Glomerular endothelial cell (primary cell): ENCODE measurements at regions not wholly inside any gene's neighbourhood (a gene's known extent, or its start where the extent isn't known, plus 50 kb on each side); places are given as distances from the start of the nearest gene placed in this dataset.

ENCODE experiments used
- DNase-seq: peaks from one replicate; pipeline ENCODE4 v3.0.0-alpha.2; 2011; ENCODE audit warnings: low read depth, low spot score; ENCODE audit errors: extremely low read depth

DNA sequence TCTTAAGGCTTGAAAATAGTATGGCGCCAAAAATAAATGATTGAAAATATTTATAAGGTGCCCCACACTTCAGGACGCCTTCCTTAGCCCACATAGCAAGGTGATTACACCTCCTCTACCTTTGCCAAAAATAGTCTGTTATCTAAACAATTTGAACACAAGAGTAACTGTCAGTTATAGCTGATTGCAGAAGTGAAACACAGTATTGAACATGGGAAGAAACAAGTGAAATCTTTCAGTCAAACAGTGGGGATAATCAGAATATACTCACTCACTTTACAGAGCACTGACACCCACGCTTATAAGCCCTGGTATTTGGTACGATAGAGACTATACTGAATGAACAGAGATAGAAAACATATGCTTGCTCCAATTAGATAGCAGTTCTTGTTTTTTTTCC is 203.1 kb downstream of the RAB38 start:
- no peak for DNase-seq

DNA sequence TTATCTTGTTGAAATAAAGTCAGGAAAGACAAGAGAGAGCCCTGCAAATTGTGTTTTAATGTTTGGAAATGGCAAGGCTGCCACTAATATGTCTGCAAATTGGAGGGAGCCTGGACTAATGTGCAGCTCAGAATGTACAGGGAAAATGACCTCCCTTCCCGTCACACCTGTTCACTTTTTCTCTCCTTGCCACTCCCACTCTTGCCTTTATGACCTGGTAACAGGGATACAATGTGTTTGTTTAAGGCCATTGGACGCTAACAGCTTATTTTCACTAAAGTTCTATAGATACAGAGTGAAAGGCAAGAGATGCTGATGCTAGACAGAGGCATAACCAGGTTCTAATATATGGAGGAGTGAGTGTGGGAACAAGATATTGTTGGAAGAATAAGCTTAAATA is 203.9 kb downstream of the RAB38 start:
- no peak for DNase-seq

DNA sequence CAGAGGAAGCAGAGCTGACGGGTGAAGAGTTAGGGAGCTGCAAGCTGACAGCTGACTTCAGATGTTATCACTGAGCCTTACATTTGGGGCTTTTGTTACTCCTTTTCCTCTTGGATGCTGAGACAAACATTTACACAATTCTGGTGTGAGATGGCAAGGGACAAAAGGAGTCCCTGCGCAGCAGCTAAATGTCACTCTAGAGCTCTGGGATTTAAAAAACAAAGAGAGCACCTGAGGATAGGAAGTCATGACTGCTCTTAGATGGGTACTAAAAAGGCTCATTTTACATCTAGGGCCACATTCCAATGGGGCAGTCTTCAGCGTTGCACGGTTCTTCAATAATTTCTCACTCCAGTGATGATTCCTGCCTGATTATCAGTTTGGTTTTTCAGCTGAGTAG is 204.5 kb downstream of the RAB38 start:
- no peak for DNase-seq

DNA sequence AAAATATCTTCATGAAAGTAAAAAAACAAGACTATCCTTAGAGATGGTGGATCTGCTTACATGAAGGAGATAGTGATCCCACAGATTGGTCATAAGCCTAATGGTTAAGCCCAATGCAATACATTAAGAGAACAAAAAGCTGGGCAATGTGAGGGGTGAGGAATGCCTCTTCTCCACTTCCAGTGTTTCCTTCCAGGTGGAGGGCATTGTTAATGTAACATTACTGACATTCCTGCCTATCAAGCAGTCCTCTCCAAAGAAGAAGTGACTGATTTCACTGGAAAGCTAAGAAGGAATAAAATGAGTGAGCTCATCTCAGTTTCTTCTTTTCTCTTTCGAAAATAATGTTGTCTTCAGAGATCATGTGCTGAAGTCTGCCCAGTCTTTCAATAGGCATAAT is 207.8 kb downstream of the RAB38 start:
- DNase-seq: no peak

DNA sequence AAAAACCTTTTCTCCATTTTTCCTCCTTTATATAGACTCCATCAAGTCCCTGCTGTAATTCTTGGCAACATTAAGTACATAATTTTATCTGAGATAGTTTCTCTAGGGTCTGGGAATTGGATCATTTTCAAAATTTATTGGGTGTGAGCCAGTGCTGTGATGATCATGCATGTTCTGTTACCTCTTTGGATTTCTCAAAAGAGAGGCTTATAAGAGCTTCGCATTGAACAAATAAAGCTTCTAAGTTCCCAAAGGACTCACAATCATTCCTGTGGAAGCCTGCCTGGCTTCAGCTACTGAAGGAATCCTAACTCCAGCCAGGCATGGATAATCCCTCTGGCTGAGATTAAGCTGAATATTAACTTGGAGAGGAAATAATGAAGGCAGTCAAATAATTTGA is 208.5 kb downstream of the RAB38 start:
- DNase-seq: no peak

DNA sequence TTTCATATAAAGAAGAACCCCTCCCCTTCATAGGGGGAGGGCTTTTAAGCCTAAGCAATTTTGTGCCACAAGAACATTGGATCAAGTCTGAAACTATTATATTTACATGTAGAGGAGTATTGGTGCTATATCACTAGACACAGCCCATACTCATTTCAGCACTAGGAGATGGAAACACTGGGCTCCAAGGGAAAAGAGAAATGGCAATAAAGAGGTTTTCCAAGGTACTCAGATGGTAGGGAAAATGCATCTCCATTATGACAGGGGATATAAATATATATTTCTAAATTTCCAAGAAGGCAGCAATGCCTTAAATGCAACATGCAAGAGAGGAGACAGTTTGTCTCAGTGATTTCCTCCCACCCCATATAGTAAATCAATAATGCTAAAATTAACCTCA is 209.0 kb downstream of the RAB38 start:
- no peak for DNase-seq

DNA sequence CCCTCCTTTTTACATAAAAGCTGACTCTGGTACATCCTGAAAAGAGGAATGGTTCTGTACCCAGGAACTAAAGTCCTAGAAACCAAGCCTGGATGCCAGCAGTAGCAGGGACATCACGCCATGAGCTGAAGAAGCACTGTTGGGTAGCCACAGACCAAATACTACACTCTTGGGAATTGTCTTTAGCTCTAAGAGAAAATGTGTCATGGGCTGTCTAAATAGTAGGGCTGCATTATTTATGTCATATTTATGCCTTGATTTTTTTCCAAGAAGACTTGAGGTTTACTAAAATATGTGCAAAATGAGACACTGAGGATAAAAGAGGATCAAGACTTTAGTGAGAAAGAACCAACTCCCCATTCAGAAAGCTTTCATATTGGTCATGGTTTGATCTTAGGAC is 213.6 kb downstream of the RAB38 start:
- DNase-seq: no peak

DNA sequence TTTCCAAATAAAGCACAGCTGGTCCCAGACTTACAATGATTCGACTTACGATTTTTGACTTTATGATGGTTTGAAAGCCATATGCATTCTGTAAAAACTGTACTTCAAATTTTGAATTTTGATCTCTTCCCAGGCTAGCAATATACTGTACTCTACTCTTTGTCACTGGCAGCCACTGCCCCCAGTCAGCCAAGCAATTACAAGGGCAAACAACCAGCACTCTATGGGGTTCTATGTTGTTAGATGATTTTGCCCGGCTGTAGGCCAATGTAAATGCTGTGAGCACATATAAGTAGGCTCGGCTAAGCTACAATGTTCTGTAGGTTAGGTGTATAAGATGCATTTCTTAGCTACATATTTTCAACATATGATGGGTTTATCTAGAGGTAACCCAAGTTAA is 217.3 kb downstream of the RAB38 start:
- DNase-seq: no peak

DNA sequence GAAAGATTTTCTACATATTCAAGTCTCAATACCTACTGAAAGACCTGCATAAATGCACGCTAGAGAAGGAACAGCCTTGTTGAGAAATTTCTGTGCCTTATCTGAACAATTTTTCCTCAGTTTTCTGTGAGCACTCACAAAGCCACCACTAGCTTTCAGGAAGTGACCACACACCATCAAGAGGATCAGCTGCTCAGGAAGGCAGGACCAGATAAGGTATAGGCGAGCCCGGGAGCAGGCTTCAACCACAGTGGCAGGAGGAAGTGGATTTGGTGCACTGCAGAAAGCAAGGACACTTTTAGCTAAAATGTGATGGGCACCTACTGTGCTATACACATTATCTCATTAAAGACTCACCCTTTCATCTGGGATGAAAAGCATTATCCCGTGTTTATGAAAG is 220.8 kb downstream of the RAB38 start:
- DNase-seq: no peak

DNA sequence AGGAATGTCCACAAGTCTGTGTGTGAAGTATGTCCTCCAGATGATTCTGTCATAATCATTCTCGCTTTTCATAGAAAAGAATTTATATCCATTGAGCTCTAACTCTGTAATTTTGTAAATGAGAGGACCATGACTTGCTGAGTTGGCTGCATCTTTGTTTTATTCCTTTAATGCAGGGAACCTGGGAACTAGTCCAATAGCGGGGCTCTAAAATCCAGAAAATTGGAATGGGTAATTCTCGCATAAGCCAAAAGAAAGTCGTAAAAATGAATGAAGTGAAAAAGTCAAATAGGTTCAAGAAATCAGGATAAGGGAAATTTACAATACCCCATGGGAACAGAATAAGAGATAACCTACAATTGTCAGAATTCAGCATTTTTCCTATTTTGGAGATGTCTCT is 232.5 kb downstream of the RAB38 start:
- DNase-seq: no peak

DNA sequence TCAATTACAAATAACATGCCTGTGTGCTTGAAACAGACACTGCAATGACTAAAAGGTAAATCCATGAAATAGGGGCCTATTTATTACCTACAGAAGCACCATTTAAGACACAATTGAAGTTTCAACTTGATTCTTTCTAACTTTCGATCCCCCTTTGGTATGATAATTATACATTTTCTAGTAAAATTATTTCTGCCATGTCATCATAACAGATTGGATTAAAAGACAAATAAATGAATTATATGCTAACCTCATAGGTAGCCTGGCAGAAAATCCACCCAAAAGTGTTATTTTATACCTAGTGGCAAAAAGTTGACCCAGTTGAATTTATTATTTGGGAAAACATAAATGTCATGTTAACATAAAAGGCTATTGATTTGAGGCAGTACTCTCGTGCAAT is 241.1 kb downstream of the RAB38 start:
- DNase-seq: no peak

DNA sequence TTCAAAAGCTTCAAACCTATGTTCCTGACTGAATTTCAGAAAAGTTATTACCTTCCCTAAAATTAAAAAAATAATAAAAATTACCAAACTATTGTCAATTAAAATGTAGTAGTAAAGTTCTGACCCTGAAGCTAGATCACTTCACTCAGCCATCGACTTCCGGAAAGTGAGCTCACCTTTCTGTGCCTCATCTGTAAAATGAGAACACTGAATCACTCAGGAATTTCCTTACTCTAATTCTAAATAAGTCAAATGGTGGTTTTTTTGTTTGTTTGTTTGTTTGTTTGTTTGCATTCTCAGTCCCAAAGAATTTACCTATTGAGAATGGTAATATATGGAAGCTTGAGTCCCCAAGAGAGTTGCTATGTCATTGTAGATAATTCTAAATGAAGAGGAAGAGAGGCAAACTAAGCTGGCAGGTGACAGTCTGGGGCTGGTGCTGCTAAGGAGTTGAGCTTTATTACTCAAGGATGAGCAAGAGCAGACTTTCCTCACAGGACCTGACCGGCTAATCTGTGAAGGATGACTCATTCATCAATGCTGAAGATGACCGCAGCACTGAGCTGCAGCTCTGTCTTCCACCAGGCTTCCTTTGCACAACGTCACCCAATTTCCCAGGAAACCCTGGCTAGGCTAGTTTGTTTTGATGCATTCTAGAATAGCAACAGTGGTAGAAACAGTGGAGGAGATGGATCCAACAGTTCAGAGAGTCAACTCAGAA is 248.8 kb downstream of the RAB38 start:
- no peak for DNase-seq

DNA sequence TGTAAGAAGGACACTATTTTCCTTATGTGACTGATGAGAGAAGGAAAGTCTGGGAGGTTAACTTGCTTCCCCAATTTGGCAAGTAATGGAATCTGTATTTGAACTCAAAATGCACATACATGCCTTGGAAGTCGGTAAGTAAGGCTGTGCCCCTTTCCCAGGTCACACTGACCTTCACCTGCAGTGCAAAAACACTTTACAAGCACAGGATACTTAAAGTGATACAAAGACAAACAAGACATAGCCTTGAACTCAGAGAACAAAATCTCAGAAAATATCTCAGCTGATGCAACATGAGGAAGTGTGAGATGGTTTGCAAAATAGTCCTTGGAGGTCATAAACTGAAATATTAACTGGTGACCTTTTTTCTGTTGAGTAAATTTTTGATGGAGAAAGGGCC is 251.1 kb downstream of the RAB38 start:
- DNase-seq: no peak

DNA sequence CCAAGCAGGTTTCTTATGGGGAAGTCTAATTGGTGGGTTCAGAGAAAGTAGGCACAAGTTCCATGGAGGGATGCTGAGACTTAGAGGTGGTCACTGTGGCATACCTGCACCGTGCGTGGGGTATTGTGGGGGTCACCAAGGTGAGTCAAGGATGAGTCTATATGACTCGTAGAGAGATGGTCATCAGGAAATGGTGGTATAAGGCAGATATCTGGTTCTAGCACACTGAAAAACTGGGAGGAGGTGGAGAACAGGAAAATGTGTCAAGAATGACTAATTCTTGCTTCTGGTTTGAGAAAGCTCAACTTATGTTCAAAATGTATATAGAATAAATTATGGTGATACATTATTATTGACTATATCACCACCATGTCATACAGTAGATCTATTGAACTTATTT is 258.1 kb downstream of the RAB38 start:
- no peak for DNase-seq

DNA sequence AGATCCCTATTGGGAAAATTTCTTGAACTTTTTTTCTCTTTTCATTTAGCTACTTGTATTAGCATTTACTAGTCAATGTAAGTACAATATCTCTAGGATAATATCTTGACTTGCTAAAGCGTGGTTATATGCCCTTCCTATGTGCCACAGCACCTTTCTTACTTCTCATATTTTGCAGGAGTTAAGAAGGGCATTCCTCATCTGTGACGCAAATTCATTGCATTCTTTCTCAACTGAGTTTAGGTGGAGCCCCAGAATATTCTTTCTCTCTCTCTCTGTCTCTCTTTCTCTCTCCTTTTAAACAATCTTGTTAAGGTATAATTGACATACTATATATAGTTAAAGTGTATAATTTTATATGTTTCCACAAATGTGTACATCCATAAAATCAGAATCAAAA is 266.1 kb downstream of the RAB38 start:
- DNase-seq: no peak

DNA sequence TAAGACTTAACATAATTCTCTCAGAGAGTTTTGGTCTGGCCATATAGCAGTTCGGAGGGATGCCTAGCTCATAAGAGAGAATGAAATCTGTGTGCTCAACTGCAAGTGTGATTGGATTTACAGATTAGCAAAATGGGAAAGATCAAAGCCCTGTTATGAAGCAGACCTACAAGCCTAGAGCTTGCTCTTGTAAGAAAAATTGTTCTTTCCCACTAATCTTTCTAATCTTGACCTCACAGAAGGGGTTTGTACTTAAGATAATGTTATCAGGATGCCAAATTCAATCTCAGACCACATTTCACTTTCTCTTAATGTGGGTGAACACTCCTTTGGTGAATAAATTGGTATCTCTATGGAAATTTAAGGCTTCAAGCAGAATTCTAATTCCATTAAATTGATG is 267.2 kb downstream of the RAB38 start:
- DNase-seq: no peak

DNA sequence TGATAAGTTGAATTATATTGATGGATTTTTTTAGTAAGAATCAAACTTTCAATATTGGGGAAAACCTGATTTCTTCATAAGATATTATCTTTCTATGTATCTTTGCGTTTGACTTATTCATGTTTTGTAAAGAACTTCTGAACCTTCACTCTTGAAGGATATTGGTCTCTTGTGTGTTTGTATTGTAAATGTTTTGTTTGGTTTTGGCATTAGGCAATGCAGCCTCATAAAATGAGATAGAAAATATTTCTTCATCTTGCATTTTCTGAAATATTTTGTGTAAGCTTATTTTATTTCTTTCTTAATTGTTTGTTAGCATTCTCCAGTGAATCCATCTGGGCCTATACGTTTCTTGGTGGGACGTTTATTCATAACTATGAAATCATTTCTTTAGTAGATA is 271.9 kb downstream of the RAB38 start:
- DNase-seq: no peak

DNA sequence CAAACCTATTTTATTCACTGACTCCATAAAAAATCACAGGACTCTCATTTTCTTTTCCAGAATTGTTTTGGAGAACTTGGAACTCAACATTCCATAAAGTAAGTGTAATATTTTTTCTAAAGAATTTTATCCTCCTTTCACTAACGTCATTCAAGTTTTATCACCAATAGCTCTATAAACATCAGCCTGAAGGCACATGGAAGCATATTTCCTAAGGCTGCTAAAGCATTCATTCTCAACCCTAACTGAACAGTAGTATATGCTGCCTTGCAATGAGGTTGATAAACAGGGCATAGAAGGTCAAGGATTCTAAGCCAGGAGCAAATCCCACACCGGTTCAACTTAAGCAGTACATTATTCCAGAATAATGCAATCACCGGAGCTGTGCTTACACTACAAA is 273.9 kb downstream of the RAB38 start:
- DNase-seq: no peak

DNA sequence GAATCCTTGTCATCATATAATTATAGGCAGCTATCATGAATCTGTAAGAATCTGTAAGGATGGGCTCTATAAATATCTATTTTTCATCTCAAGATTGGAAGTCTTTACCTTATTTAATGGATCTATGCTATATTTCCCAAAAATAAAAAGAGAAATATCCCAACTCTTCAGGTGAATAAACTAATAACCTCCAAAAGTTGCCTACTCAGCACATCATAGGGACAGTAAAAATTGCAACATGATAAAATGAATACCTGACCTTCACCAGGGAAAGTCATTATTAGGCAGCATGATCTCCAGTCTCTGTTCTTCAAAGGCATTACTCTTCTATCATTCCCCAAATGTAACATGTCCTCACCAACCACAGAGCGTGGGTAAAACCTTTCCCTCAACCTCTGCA is 277.3 kb downstream of the RAB38 start:
- DNase-seq: no peak

DNA sequence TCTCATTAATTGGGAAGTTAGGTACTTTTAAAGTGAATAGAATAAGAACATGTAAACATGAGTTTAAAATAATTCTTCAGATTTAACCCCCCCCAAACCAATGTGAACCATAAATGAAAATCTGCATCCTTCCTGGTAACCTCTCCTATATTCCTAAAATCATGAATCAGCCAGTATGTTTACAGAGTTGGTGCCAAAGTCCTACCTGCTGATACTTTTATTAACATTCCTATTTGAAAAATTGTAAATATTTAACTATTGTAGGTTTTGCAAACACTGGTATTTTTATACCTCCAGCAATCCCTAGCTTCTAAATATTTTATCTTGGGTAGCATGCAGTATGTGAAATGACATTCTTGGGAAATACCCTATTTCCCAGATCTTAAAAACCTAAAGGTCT is 278.2 kb downstream of the RAB38 start:
- no peak for DNase-seq

DNA sequence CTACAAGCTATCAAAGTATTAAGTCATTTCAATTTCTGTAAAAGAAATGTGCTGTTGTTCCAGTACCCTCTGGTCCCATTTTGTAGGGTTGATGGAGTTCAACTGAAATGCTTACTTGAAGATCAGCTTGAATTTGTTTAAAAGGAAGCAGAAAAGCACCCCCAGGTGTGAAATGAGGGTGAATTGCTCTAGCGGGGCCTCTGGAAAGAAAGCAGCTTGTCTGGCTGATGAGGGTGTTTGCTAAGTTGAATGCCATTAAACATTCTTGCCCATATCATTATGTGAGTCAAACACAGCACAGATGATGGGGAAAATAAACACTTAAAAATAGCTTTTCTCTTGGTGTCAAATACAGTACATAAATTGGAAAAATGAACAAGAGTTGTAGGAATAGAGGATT is 280.3 kb downstream of the RAB38 start:
- DNase-seq: no peak

DNA sequence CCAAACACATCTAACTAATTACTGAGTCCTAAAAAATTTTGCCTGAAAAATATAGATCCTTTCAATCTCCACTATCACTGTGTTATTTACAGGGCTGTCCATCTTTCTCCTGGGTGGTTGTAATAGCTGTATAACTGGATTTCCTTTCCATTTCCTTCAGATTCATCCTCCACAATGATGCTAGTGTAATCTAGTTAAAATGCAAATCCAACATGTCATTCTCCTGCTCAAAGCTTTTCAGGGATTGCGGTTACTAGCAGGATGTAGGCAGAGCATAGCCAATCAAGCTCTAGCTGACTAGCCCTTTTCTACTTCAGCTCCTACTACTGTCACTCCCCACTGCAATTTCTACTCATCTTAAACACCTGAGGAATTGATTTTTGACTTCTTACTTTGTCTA is 283.0 kb downstream of the RAB38 start:
- DNase-seq: no peak

DNA sequence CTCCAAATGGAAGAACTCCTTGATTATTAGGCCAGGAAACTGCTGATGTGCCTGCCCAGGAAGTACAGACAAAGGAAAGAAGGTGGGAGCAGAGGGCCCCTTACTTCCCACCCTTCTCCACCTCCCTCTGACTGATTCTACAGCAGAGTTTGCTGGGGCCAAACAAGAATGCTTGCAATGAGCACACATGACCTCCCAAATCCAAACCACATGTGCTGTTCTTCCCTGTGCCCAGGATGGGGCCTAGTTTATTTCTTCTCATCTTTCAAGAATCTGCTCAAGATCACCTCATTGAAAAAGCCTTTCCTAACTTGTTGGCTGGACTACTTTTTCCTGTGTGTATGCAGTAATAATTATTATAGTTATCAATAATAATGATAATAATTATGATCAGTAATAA is 286.1 kb downstream of the RAB38 start:
- DNase-seq: no peak
